Ishikawa (cell line): ENCODE measurements at regions not wholly inside any gene's neighbourhood (a gene's known extent, or its start where the extent isn't known, plus 50 kb on each side); places are given as distances from the start of the nearest gene placed in this dataset.

Source experiments
- CREB1 ChIP-seq: IDR thresholded peaks from 2 replicates; pipeline ENCODE4 v1.6.1; 2012; ENCODE audit warnings: low read depth
- EP300 ChIP-seq: IDR thresholded peaks from 2 replicates; pipeline ENCODE4 v1.6.1; 2012; ENCODE audit warnings: borderline replicate concordance
- FOXM1 ChIP-seq: IDR thresholded peaks from 2 replicates; pipeline ENCODE4 v1.6.1; 2012; ENCODE audit warnings: low read depth, borderline replicate concordance
- RAD21 ChIP-seq: IDR thresholded peaks from 2 replicates; pipeline ENCODE4 v1.6.1; 2012; ENCODE audit warnings: low read depth
- TAF1 ChIP-seq: IDR thresholded peaks from 2 replicates; pipeline ENCODE4 v1.6.1; 2012; ENCODE audit warnings: low read depth, mild to moderate bottlenecking
- TCF12 ChIP-seq: IDR thresholded peaks from 2 replicates; pipeline ENCODE4 v1.6.1; 2012; ENCODE audit warnings: low read depth
- YY1 ChIP-seq: IDR thresholded peaks from 2 replicates; pipeline ENCODE4 v1.6.1; 2012; ENCODE audit warnings: low read depth
- TF ChIP-seq, protein P1 (sequence below): IDR thresholded peaks from 2 replicates; pipeline ENCODE4 v1.6.1; 2012; ENCODE audit warnings: low read depth, mild to moderate bottlenecking

- TF ChIP-seq YY1, result no peak
- no peak for TF ChIP-seq FOXM1
- TF ChIP-seq TCF12, result no peak
- TF ChIP-seq TAF1, result no peak
- TF ChIP-seq RAD21, result no peak
- TF ChIP-seq, protein P1, sequence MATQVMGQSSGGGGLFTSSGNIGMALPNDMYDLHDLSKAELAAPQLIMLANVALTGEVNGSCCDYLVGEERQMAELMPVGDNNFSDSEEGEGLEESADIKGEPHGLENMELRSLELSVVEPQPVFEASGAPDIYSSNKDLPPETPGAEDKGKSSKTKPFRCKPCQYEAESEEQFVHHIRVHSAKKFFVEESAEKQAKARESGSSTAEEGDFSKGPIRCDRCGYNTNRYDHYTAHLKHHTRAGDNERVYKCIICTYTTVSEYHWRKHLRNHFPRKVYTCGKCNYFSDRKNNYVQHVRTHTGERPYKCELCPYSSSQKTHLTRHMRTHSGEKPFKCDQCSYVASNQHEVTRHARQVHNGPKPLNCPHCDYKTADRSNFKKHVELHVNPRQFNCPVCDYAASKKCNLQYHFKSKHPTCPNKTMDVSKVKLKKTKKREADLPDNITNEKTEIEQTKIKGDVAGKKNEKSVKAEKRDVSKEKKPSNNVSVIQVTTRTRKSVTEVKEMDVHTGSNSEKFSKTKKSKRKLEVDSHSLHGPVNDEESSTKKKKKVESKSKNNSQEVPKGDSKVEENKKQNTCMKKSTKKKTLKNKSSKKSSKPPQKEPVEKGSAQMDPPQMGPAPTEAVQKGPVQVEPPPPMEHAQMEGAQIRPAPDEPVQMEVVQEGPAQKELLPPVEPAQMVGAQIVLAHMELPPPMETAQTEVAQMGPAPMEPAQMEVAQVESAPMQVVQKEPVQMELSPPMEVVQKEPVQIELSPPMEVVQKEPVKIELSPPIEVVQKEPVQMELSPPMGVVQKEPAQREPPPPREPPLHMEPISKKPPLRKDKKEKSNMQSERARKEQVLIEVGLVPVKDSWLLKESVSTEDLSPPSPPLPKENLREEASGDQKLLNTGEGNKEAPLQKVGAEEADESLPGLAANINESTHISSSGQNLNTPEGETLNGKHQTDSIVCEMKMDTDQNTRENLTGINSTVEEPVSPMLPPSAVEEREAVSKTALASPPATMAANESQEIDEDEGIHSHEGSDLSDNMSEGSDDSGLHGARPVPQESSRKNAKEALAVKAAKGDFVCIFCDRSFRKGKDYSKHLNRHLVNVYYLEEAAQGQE, result no peak
- TF ChIP-seq CREB1, result no peak
- no peak for TF ChIP-seq EP300
Observed at GRCh38 chr15:98501192-98501591, 147.1 kb upstream of the IGF1R start.
